ENCODE measurements at regions not wholly inside any gene's neighbourhood (a gene's known extent, or its start where the extent isn't known, plus 50 kb on each side); places are given as distances from the start of the nearest gene placed in this dataset.

- Histone ChIP-seq H3K9ac (ENCODE audit: control insufficient read depth, extremely low read depth, insufficient read depth, low read length) (no peak overlapping the region), H3K9me1 (ENCODE audit: control insufficient read depth, extremely low read depth, insufficient read depth, low read length) (no peaks in the 10 kb centered on the region), H3K9me3 (ENCODE audit: control insufficient read depth, low read depth, low read length) (no peaks in the 10 kb centered on the region), H3K4me2 (ENCODE audit: control insufficient read depth, extremely low read depth, insufficient read depth, low read depth, low read length) (no peak overlapping the region), H2AFZ (ENCODE audit: control insufficient read depth, low read length) (no peak overlapping the region), H3K36me3 (ENCODE audit: control insufficient read depth in 2 of 2, extremely low read depth in 1 of 2, insufficient read depth in 2 of 2, low read length in 2 of 2) (no peaks in the 10 kb centered on the region), H3K27me3 (ENCODE audit: control insufficient read depth, extremely low read depth, insufficient read depth, low read length) (no peaks in the 10 kb centered on the region), H3K4me1 (ENCODE audit: control insufficient read depth, extremely low read depth, insufficient read depth, low read length) (no peaks in the 10 kb centered on the region), H3K4me3 (ENCODE audit: control insufficient read depth in 2 of 3, extremely low read depth in 1 of 3, insufficient read depth in 2 of 3, low read depth in 1 of 3, low read length in 3 of 3) (no peak overlapping the region), H4K20me1 (ENCODE audit: control insufficient read depth, extremely low read depth, insufficient read depth, low read length) (no peaks in the 10 kb centered on the region), H3K79me2 (ENCODE audit: control insufficient read depth, insufficient read depth, low read length) (no peaks in the 10 kb centered on the region), H3K27ac (ENCODE audit: control insufficient read depth, insufficient read depth, low read length) (no peak overlapping the region)
- dilution Hi-C loops (cut with MboI; ENCODE audit: extremely low pct_ligation_motif_present, low sequenced_read_pairs) = no loop called here
- no peak for TF ChIP-seq EZH2 (IDR thresholded peaks at IDR 0.05; ENCODE audit: low read length)
- peak in 2 of 3 experiments; percentile 51 to 56 for TF ChIP-seq CTCF (optimal IDR thresholded peaks at IDR 0.05 in 1 of 3, IDR thresholded peaks at IDR 0.05 in 1 of 3, conservative IDR thresholded peaks at IDR 0.05 in 1 of 3; ENCODE audit: extremely low read depth in 1 of 3, insufficient read depth in 2 of 3, low read length in 3 of 3)
- FAIRE-seq = peak; percentile 29
- DNase-seq (ENCODE audit: low read depth, low spot score) = no peak
Observed at GRCh38 chr4:111854494-111855087, 290.7 kb upstream of the FAM241A start.

GRCh38 chr4:111855308-111855707, 289.9 kb upstream of the FAM241A start:
- no peaks in the 10 kb centered on the region for H3K79me2 ChIP-seq (ENCODE audit: control insufficient read depth, insufficient read depth, low read length)
- TF ChIP-seq EZH2 (IDR thresholded peaks at IDR 0.05; ENCODE audit: low read length) = no peak
- no peak for TF ChIP-seq CTCF (optimal IDR thresholded peaks at IDR 0.05 in 1 of 3, IDR thresholded peaks at IDR 0.05 in 1 of 3, conservative IDR thresholded peaks at IDR 0.05 in 1 of 3; ENCODE audit: extremely low read depth in 1 of 3, insufficient read depth in 2 of 3, low read length in 3 of 3)
- no peaks in the 10 kb centered on the region for H3K9me1 ChIP-seq (ENCODE audit: control insufficient read depth, extremely low read depth, insufficient read depth, low read length)
- FAIRE-seq (no peak), DNase-seq (ENCODE audit: low read depth, low spot score) (no peak)
- no peaks in the 10 kb centered on the region for H3K27me3 ChIP-seq (ENCODE audit: control insufficient read depth, extremely low read depth, insufficient read depth, low read length)
- no peaks in the 10 kb centered on the region for H3K4me1 ChIP-seq (ENCODE audit: control insufficient read depth, extremely low read depth, insufficient read depth, low read length)
- H3K27ac ChIP-seq (ENCODE audit: control insufficient read depth, insufficient read depth, low read length) = no peak overlapping the region
- no peaks in the 10 kb centered on the region for H4K20me1 ChIP-seq (ENCODE audit: control insufficient read depth, extremely low read depth, insufficient read depth, low read length)
- H3K36me3 ChIP-seq (ENCODE audit: control insufficient read depth in 2 of 2, extremely low read depth in 1 of 2, insufficient read depth in 2 of 2, low read length in 2 of 2) = no peaks in the 10 kb centered on the region
- dilution Hi-C loops (cut with MboI; ENCODE audit: extremely low pct_ligation_motif_present, low sequenced_read_pairs) = no loop called here
- no peaks in the 10 kb centered on the region for H3K9me3 ChIP-seq (ENCODE audit: control insufficient read depth, low read depth, low read length)
- no peak overlapping the region for H3K9ac ChIP-seq (ENCODE audit: control insufficient read depth, extremely low read depth, insufficient read depth, low read length)
- no peak overlapping the region for H3K4me3 ChIP-seq (ENCODE audit: control insufficient read depth in 2 of 3, extremely low read depth in 1 of 3, insufficient read depth in 2 of 3, low read depth in 1 of 3, low read length in 3 of 3)
- no peak overlapping the region for H3K4me2 ChIP-seq (ENCODE audit: control insufficient read depth, extremely low read depth, insufficient read depth, low read depth, low read length)
- no peak overlapping the region for H2AFZ ChIP-seq (ENCODE audit: control insufficient read depth, low read length)

Measured in keratinocyte (primary cell).